Adipocyte (in vitro differentiated cells): ENCODE measurements at regions not wholly inside any gene's neighbourhood (a gene's known extent, or its start where the extent isn't known, plus 50 kb on each side); places are given as distances from the start of the nearest gene placed in this dataset.

Experiments used
- DNase-seq: peaks from one replicate; pipeline ENCODE4 v3.0.0-alpha.2; 2015; ENCODE audit warnings: low read depth
- H3K27me3 ChIP-seq: replicated peaks from 2 replicates; pipeline ENCODE4 v1.7.0; 2013; ENCODE audit warnings: mild to moderate bottlenecking, low read length, moderate library complexity; ENCODE audit not compliant: control insufficient read depth, insufficient read depth
- H3K36me3 ChIP-seq: 2 replicates; pipeline ENCODE4 v1.7.0; 2013; ENCODE audit warnings: low read length, mild to moderate bottlenecking, moderate library complexity; ENCODE audit not compliant: control insufficient read depth, insufficient read depth, severe bottlenecking
- H3K4me1 ChIP-seq: 2 replicates; pipeline ENCODE4 v1.7.0; 2013; ENCODE audit warnings: mild to moderate bottlenecking, low read length, moderate library complexity; ENCODE audit not compliant: control insufficient read depth, insufficient read depth
- H3K4me3 ChIP-seq: 2 replicates; pipeline ENCODE4 v1.7.0; 2013; ENCODE audit warnings: mild to moderate bottlenecking, low read length, moderate library complexity
- H3K9ac ChIP-seq: 2 replicates; pipeline ENCODE4 v1.7.0; 2013; ENCODE audit warnings: mild to moderate bottlenecking, low read length, moderate library complexity
- H3K9me3 ChIP-seq: 2 replicates; pipeline ENCODE4 v1.7.0; 2013; ENCODE audit warnings: mild to moderate bottlenecking, low read length, moderate library complexity; ENCODE audit not compliant: control insufficient read depth

- Histone ChIP-seq H3K27me3 (no peaks in the 10 kb centered on the region), H3K4me1 (no peaks in the 10 kb centered on the region), H3K9me3 (no peaks in the 10 kb centered on the region), H3K4me3 (no peak overlapping the region), H3K36me3 (no peaks in the 10 kb centered on the region), H3K9ac (no peak overlapping the region)
- no peak for DNase-seq
Observed at GRCh38 chr10:111548084-111548726, 471.4 kb downstream of the ADRA2A start.

DNA sequence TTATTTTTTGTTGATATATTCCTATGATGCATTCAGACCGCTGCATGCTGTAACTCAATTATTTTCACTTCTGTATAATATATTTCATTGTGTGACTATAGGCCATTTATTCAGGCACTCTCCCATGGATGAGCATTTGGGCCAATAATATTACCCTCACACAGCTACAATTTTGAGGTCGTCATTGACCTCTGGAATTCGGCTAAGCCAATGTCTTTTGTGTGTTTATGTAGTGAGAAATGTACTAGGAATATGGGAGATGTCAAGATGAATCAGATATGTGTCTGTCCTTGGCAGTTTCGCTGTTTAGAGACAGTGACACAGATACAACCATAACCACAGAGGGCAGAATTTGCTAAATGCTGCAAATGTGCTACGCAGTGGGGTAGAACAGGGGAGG lies 474.2 kb downstream of the ADRA2A start:
- H3K4me3 ChIP-seq, result no peak overlapping the region
- DNase-seq, result no peak
- peaks cover under 1% of the 10 kb centered on the region for H3K4me1 ChIP-seq
- H3K9me3 ChIP-seq, result no peaks in the 10 kb centered on the region
- H3K9ac ChIP-seq, result no peak overlapping the region
- no peaks in the 10 kb centered on the region for H3K27me3 ChIP-seq
- H3K36me3 ChIP-seq, result no peaks in the 10 kb centered on the region

GRCh38 chr10:111556666-111557065 lies 479.8 kb downstream of the ADRA2A start:
- H3K4me1 ChIP-seq, result peaks cover 48% of the 10 kb centered on the region
- no peak for DNase-seq
- no peaks in the 10 kb centered on the region for H3K36me3 ChIP-seq
- H3K27me3 ChIP-seq, result no peaks in the 10 kb centered on the region
- H3K9me3 ChIP-seq, result no peaks in the 10 kb centered on the region
- H3K4me3 ChIP-seq, result peak overlapping the region; percentile 64
- peak overlapping the region; percentile 0 for H3K9ac ChIP-seq

DNA sequence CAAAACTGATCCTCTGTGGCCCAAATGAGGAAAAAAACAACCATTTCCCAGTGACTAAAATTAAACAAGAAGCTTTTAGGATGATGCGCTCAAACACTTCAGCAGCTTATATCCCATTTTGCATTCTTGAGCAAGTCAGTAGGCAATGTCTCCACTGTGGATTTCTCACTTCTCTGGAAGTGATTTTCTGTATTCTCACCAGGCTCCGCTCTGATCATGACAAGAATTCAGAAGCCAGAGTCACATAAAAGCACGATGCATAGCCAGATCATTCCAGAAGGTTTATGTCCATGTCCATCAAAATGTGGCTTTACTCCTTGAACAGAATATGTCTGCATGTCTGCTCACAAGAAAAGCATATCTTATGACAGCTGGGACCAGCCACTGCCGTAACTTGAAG lies 481.4 kb downstream of the ADRA2A start:
- H3K36me3 ChIP-seq, result no peaks in the 10 kb centered on the region

GRCh38 chr10:111560027-111560426 lies 483.2 kb downstream of the ADRA2A start:
- no peak overlapping the region for H3K9ac ChIP-seq
- H3K4me1 ChIP-seq, result peaks cover 48% of the 10 kb centered on the region
- no peak for DNase-seq
- no peaks in the 10 kb centered on the region for H3K27me3 ChIP-seq
- no peaks in the 10 kb centered on the region for H3K9me3 ChIP-seq
- no peaks in the 10 kb centered on the region for H3K36me3 ChIP-seq
- no peak overlapping the region for H3K4me3 ChIP-seq

More for the DNA sequence above, 481.4 kb downstream of the ADRA2A start:
- no peaks in the 10 kb centered on the region for H3K27me3 ChIP-seq
- H3K9me3 ChIP-seq, result no peaks in the 10 kb centered on the region
- peaks cover 48% of the 10 kb centered on the region for H3K4me1 ChIP-seq
- DNase-seq, result no peak
- no peak overlapping the region for H3K4me3 ChIP-seq
- no peak overlapping the region for H3K9ac ChIP-seq

- H3K36me3 ChIP-seq, result no peaks in the 10 kb centered on the region
- H3K27me3 ChIP-seq, result peaks cover 3% of the 10 kb centered on the region
- no peak overlapping the region for H3K9ac ChIP-seq
- no peak overlapping the region for H3K4me3 ChIP-seq
- H3K4me1 ChIP-seq, result peaks cover 46% of the 10 kb centered on the region
- DNase-seq, result no peak
- no peaks in the 10 kb centered on the region for H3K9me3 ChIP-seq
Observed at GRCh38 chr10:111561124-111561523, 484.3 kb downstream of the ADRA2A start.

DNA sequence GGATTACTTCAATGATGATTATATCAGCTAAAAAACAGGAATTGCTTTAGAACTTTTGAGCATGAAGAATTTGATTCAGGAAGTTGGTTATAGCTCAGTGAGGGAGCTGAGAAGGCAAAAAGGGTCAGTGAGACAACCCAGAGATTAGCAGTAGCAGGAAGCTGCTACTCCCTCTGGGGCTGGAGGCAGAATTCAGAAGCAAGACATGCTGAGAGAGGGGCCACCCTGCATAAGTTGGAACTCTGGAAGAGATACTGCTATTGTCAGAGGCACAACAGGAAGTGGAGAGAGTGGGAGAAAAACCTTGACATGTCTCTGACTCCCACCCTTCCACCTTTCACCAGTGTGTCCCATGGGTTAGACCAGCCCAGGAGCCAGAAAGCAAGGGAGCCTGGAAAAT lies 488.7 kb downstream of the ADRA2A start:
- Histone ChIP-seq H3K9me3 (peaks cover 8% of the 10 kb centered on the region), H3K36me3 (no peaks in the 10 kb centered on the region), H3K9ac (no peak overlapping the region), H3K4me3 (no peak overlapping the region), H3K27me3 (peaks cover 14% of the 10 kb centered on the region), H3K4me1 (peaks cover 4% of the 10 kb centered on the region)
- DNase-seq, result no peak

GRCh38 chr10:111578076-111578475 lies 501.2 kb downstream of the ADRA2A start:
- peaks cover 3% of the 10 kb centered on the region for H3K27me3 ChIP-seq
- H3K4me3 ChIP-seq, result no peak overlapping the region
- no peak overlapping the region for H3K9ac ChIP-seq
- DNase-seq, result no peak
- H3K4me1 ChIP-seq, result peaks cover 5% of the 10 kb centered on the region
- H3K9me3 ChIP-seq, result peaks cover 7% of the 10 kb centered on the region
- H3K36me3 ChIP-seq, result no peaks in the 10 kb centered on the region

- Histone ChIP-seq H3K27me3 (peaks cover 3% of the 10 kb centered on the region), H3K9me3 (no peaks in the 10 kb centered on the region), H3K4me1 (peaks cover 5% of the 10 kb centered on the region), H3K4me3 (no peak overlapping the region), H3K9ac (no peak overlapping the region), H3K36me3 (no peaks in the 10 kb centered on the region)
- DNase-seq, result no peak
Observed at GRCh38 chr10:111579473-111579872, 502.6 kb downstream of the ADRA2A start.

DNA sequence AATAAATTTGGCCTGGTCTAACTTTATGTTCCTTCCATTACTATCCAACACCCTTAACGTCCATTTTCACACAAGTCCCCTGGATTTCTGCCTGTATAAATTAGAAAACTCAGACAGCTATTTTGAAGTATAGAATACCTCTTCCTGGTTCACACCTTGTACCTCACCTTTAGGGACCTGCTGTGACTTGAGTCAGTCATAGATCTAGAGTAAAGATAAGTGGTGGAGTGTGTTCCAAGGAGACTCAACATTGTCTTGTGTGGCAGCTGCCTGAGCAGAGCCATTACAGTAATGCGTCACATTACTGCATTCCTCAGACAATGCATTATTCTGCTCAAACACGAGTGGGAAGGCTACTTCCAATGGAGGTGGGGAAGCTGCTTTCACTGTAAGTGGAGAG lies 513.9 kb downstream of the ADRA2A start:
- no peak overlapping the region for H3K4me3 ChIP-seq
- H3K36me3 ChIP-seq, result no peaks in the 10 kb centered on the region
- H3K4me1 ChIP-seq, result no peaks in the 10 kb centered on the region
- H3K9ac ChIP-seq, result no peak overlapping the region
- H3K27me3 ChIP-seq, result no peaks in the 10 kb centered on the region
- H3K9me3 ChIP-seq, result no peaks in the 10 kb centered on the region
- DNase-seq, result no peak

DNA sequence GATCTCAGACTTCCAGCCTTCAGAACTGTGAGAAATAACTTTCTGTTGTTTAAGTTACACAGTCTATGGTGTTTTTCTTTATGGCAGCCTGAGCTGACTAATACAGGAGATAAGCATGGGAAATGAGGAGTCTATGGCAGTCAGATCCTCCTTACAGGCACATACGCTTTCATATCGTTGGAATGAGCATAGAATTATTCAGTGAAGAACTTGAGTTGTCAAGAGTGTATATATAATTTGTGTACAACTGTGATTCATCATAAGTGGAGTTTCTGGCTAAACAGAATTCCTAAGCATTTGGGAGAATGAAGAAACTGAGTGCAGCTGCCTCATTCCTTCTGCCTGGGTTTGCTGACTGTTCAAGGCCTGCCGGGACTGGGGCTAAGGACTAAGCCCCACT lies 516.7 kb downstream of the ADRA2A start:
- Histone ChIP-seq H3K9me3 (no peaks in the 10 kb centered on the region), H3K4me3 (no peak overlapping the region), H3K36me3 (no peaks in the 10 kb centered on the region), H3K9ac (no peak overlapping the region), H3K27me3 (no peaks in the 10 kb centered on the region), H3K4me1 (no peaks in the 10 kb centered on the region)
- no peak for DNase-seq

- no peaks in the 10 kb centered on the region for H3K36me3 ChIP-seq
- H3K27me3 ChIP-seq, result no peaks in the 10 kb centered on the region
- H3K9me3 ChIP-seq, result no peaks in the 10 kb centered on the region
- H3K4me3 ChIP-seq, result no peak overlapping the region
- DNase-seq, result no peak
- no peak overlapping the region for H3K9ac ChIP-seq
- H3K4me1 ChIP-seq, result no peaks in the 10 kb centered on the region
Observed at GRCh38 chr10:111595173-111595572, 518.3 kb downstream of the ADRA2A start.
